ENCODE measurements at regions not wholly inside any gene's neighbourhood (a gene's known extent, or its start where the extent isn't known, plus 50 kb on each side); places are given as distances from the start of the nearest gene placed in this dataset.

- WGBS (ENCODE audit: insufficient coverage), result no CpG with 5 or more reads among the region's 1 CpG
- ChIA-PET CTCF (no interaction called here), POLR2A (no interaction called here)
- no peak for DNase-seq
- no peaks in the 10 kb centered on the region for H3K27me3 ChIP-seq (replicated peaks in 2 of 5; ENCODE audit: control insufficient read depth in 4 of 5, insufficient read depth in 5 of 5, low read length in 4 of 5)
- H3K27ac ChIP-seq (ENCODE audit: insufficient read depth in 1 of 2, low read depth in 1 of 2, low read length in 2 of 2, poor library complexity in 1 of 2, severe bottlenecking in 2 of 2), result no peak overlapping the region
- no peaks in the 10 kb centered on the region for H3K9me3 ChIP-seq (ENCODE audit: control extremely low read depth in 1 of 5, control insufficient read depth in 4 of 5, insufficient read depth in 2 of 5, low read depth in 1 of 5, low read length in 4 of 5)
- H3K4me1 ChIP-seq (ENCODE audit: control extremely low read depth in 1 of 4, control insufficient read depth in 4 of 4, insufficient read depth in 4 of 4, low read length in 3 of 4), result no peaks in the 10 kb centered on the region
- no peak overlapping the region for H3K4me3 ChIP-seq (ENCODE audit: control insufficient read depth in 1 of 7, extremely low read depth in 1 of 7, insufficient read depth in 4 of 7, low read depth in 2 of 7, low read length in 6 of 7)
- H3K36me3 ChIP-seq (ENCODE audit: control insufficient read depth in 4 of 4, insufficient read depth in 4 of 4, low read length in 3 of 4), result no peaks in the 10 kb centered on the region
Measured at GRCh38 chr1:191546803-191547202, 611.5 kb upstream of the RGS18 start.

GRCh38 chr1:191551019-191551418 is 607.2 kb upstream of the RGS18 start:
- no peaks in the 10 kb centered on the region for H3K36me3 ChIP-seq (ENCODE audit: control insufficient read depth in 4 of 4, insufficient read depth in 4 of 4, low read length in 3 of 4)
- H3K4me1 ChIP-seq (ENCODE audit: control extremely low read depth in 1 of 4, control insufficient read depth in 4 of 4, insufficient read depth in 4 of 4, low read length in 3 of 4), result no peaks in the 10 kb centered on the region
- DNase-seq, result no peak
- no peaks in the 10 kb centered on the region for H3K27me3 ChIP-seq (replicated peaks in 2 of 5; ENCODE audit: control insufficient read depth in 4 of 5, insufficient read depth in 5 of 5, low read length in 4 of 5)
- no peak overlapping the region for H3K4me3 ChIP-seq (ENCODE audit: control insufficient read depth in 1 of 7, extremely low read depth in 1 of 7, insufficient read depth in 4 of 7, low read depth in 2 of 7, low read length in 6 of 7)
- no CpG with 5 or more reads among the region's 2 CpGs for WGBS (ENCODE audit: insufficient coverage)
- POLR2A ChIA-PET, result no interaction called here
- CTCF ChIA-PET, result no interaction called here
- no peaks in the 10 kb centered on the region for H3K9me3 ChIP-seq (ENCODE audit: control extremely low read depth in 1 of 5, control insufficient read depth in 4 of 5, insufficient read depth in 2 of 5, low read depth in 1 of 5, low read length in 4 of 5)
- H3K27ac ChIP-seq (ENCODE audit: insufficient read depth in 1 of 2, low read depth in 1 of 2, low read length in 2 of 2, poor library complexity in 1 of 2, severe bottlenecking in 2 of 2), result no peak overlapping the region

GRCh38 chr1:191558379-191558778 is 599.9 kb upstream of the RGS18 start:
- H3K36me3 ChIP-seq (ENCODE audit: control insufficient read depth in 4 of 4, insufficient read depth in 4 of 4, low read length in 3 of 4), result no peaks in the 10 kb centered on the region
- POLR2A ChIA-PET, result no interaction called here

GRCh38 chr1:191561276-191561675 is 597.0 kb upstream of the RGS18 start:
- WGBS (ENCODE audit: insufficient coverage), result 100% methylated on average over 1 of the region's 4 CpGs
- no peaks in the 10 kb centered on the region for H3K36me3 ChIP-seq (ENCODE audit: control insufficient read depth in 4 of 4, insufficient read depth in 4 of 4, low read length in 3 of 4)
- H3K4me1 ChIP-seq (ENCODE audit: control extremely low read depth in 1 of 4, control insufficient read depth in 4 of 4, insufficient read depth in 4 of 4, low read length in 3 of 4), result no peaks in the 10 kb centered on the region
- H3K9me3 ChIP-seq (ENCODE audit: control extremely low read depth in 1 of 5, control insufficient read depth in 4 of 5, insufficient read depth in 2 of 5, low read depth in 1 of 5, low read length in 4 of 5), result no peaks in the 10 kb centered on the region
- H3K27ac ChIP-seq (ENCODE audit: insufficient read depth in 1 of 2, low read depth in 1 of 2, low read length in 2 of 2, poor library complexity in 1 of 2, severe bottlenecking in 2 of 2), result no peak overlapping the region
- H3K4me3 ChIP-seq (ENCODE audit: control insufficient read depth in 1 of 7, extremely low read depth in 1 of 7, insufficient read depth in 4 of 7, low read depth in 2 of 7, low read length in 6 of 7), result no peak overlapping the region
- no peak for DNase-seq
- CTCF ChIA-PET, result no interaction called here
- no peaks in the 10 kb centered on the region for H3K27me3 ChIP-seq (replicated peaks in 2 of 5; ENCODE audit: control insufficient read depth in 4 of 5, insufficient read depth in 5 of 5, low read length in 4 of 5)
- POLR2A ChIA-PET, result no interaction called here

More at GRCh38 chr1:191558379-191558778, 599.9 kb upstream of the RGS18 start:
- 100% methylated on average over 1 of the region's 2 CpGs for WGBS (ENCODE audit: insufficient coverage)
- H3K27ac ChIP-seq (ENCODE audit: insufficient read depth in 1 of 2, low read depth in 1 of 2, low read length in 2 of 2, poor library complexity in 1 of 2, severe bottlenecking in 2 of 2), result no peak overlapping the region
- H3K4me3 ChIP-seq (ENCODE audit: control insufficient read depth in 1 of 7, extremely low read depth in 1 of 7, insufficient read depth in 4 of 7, low read depth in 2 of 7, low read length in 6 of 7), result no peak overlapping the region
- no peaks in the 10 kb centered on the region for H3K9me3 ChIP-seq (ENCODE audit: control extremely low read depth in 1 of 5, control insufficient read depth in 4 of 5, insufficient read depth in 2 of 5, low read depth in 1 of 5, low read length in 4 of 5)
- CTCF ChIA-PET, result no interaction called here
- DNase-seq, result no peak
- H3K4me1 ChIP-seq (ENCODE audit: control extremely low read depth in 1 of 4, control insufficient read depth in 4 of 4, insufficient read depth in 4 of 4, low read length in 3 of 4), result no peaks in the 10 kb centered on the region
- no peaks in the 10 kb centered on the region for H3K27me3 ChIP-seq (replicated peaks in 2 of 5; ENCODE audit: control insufficient read depth in 4 of 5, insufficient read depth in 5 of 5, low read length in 4 of 5)

- Histone ChIP-seq H3K27me3 (replicated peaks in 2 of 5; ENCODE audit: control insufficient read depth in 4 of 5, insufficient read depth in 5 of 5, low read length in 4 of 5) (no peaks in the 10 kb centered on the region), H3K4me1 (ENCODE audit: control extremely low read depth in 1 of 4, control insufficient read depth in 4 of 4, insufficient read depth in 4 of 4, low read length in 3 of 4) (no peaks in the 10 kb centered on the region), H3K36me3 (ENCODE audit: control insufficient read depth in 4 of 4, insufficient read depth in 4 of 4, low read length in 3 of 4) (no peaks in the 10 kb centered on the region), H3K4me3 (ENCODE audit: control insufficient read depth in 1 of 7, extremely low read depth in 1 of 7, insufficient read depth in 4 of 7, low read depth in 2 of 7, low read length in 6 of 7) (no peak overlapping the region), H3K27ac (ENCODE audit: insufficient read depth in 1 of 2, low read depth in 1 of 2, low read length in 2 of 2, poor library complexity in 1 of 2, severe bottlenecking in 2 of 2) (no peak overlapping the region), H3K9me3 (ENCODE audit: control extremely low read depth in 1 of 5, control insufficient read depth in 4 of 5, insufficient read depth in 2 of 5, low read depth in 1 of 5, low read length in 4 of 5) (no peaks in the 10 kb centered on the region)
- ChIA-PET CTCF (no interaction called here), POLR2A (no interaction called here)
- no peak for DNase-seq
- WGBS (ENCODE audit: insufficient coverage), result 100% methylated on average over 1 of the region's 2 CpGs
Measured at GRCh38 chr1:191564275-191564674, 594.0 kb upstream of the RGS18 start.

GRCh38 chr1:191572479-191572878 is 585.8 kb upstream of the RGS18 start:
- Histone ChIP-seq H3K9me3 (ENCODE audit: control extremely low read depth in 1 of 5, control insufficient read depth in 4 of 5, insufficient read depth in 2 of 5, low read depth in 1 of 5, low read length in 4 of 5) (no peaks in the 10 kb centered on the region), H3K27ac (ENCODE audit: insufficient read depth in 1 of 2, low read depth in 1 of 2, low read length in 2 of 2, poor library complexity in 1 of 2, severe bottlenecking in 2 of 2) (no peak overlapping the region), H3K4me3 (ENCODE audit: control insufficient read depth in 1 of 7, extremely low read depth in 1 of 7, insufficient read depth in 4 of 7, low read depth in 2 of 7, low read length in 6 of 7) (no peak overlapping the region), H3K36me3 (ENCODE audit: control insufficient read depth in 4 of 4, insufficient read depth in 4 of 4, low read length in 3 of 4) (no peaks in the 10 kb centered on the region), H3K4me1 (ENCODE audit: control extremely low read depth in 1 of 4, control insufficient read depth in 4 of 4, insufficient read depth in 4 of 4, low read length in 3 of 4) (no peaks in the 10 kb centered on the region), H3K27me3 (replicated peaks in 2 of 5; ENCODE audit: control insufficient read depth in 4 of 5, insufficient read depth in 5 of 5, low read length in 4 of 5) (no peaks in the 10 kb centered on the region)
- ChIA-PET POLR2A (no interaction called here), CTCF (no interaction called here)
- DNase-seq, result no peak

- ChIA-PET POLR2A (no interaction called here), CTCF (interaction anchor here (0.9 kb wide), 1 partner anchor 285 kb away, joined by 3 read pairs; no protein-coding TSS in a partner anchor)
- Histone ChIP-seq H3K4me1 (ENCODE audit: control extremely low read depth in 1 of 4, control insufficient read depth in 4 of 4, insufficient read depth in 4 of 4, low read length in 3 of 4) (no peaks in the 10 kb centered on the region), H3K36me3 (ENCODE audit: control insufficient read depth in 4 of 4, insufficient read depth in 4 of 4, low read length in 3 of 4) (no peaks in the 10 kb centered on the region), H3K27me3 (replicated peaks in 2 of 5; ENCODE audit: control insufficient read depth in 4 of 5, insufficient read depth in 5 of 5, low read length in 4 of 5) (no peaks in the 10 kb centered on the region), H3K9me3 (ENCODE audit: control extremely low read depth in 1 of 5, control insufficient read depth in 4 of 5, insufficient read depth in 2 of 5, low read depth in 1 of 5, low read length in 4 of 5) (peaks cover 0 to 1% (median 0%) of the 10 kb centered on the region in 5 experiments), H3K4me3 (ENCODE audit: control insufficient read depth in 1 of 7, extremely low read depth in 1 of 7, insufficient read depth in 4 of 7, low read depth in 2 of 7, low read length in 6 of 7) (no peak overlapping the region), H3K27ac (ENCODE audit: insufficient read depth in 1 of 2, low read depth in 1 of 2, low read length in 2 of 2, poor library complexity in 1 of 2, severe bottlenecking in 2 of 2) (no peak overlapping the region)
- DNase-seq, result no peak
- 100% methylated on average over 2 of the region's 3 CpGs for WGBS (ENCODE audit: insufficient coverage)
Measured at GRCh38 chr1:191575180-191575579, 583.1 kb upstream of the RGS18 start.
